ENCODE measurements at regions not wholly inside any gene's neighbourhood (a gene's known extent, or its start where the extent isn't known, plus 50 kb on each side); places are given as distances from the start of the nearest gene placed in this dataset.

DNA sequence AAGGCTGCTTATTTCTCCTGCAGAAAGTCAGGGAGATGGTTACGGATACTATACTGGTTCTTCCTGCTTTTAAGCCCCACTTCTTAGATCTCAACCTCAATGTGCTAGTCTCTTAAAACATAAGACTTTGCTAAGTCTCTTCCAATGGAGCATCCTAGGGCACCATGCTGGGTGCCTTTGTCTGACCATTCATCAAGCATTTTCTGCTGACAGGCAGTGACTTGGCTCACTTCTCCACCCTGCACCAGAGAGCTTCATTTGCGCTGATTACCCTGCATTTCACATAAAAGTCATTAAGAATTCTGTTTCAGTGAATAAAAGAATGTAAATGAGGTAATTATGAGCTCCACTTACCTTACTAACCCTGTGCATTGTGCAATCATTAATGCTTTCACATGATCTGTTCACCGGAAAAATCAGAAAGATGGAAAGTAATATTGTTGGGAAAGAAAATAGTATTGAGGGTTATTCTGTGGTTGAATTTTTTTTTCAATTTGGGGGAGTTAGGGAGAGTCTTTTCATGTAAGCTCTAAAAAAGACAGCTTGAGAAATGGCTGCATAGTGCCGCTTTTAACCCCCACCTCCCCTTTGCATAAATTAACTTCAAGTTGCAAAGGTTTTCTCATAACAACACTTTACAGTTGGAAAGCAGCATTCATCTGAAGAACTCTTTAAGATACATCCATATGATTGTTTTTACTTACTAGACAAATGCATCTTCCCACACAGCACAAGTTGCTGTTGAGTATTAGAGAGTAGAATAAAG, 677.3 kb upstream of the KIRREL3 start:
- DNase-seq (ENCODE audit: low spot score): no peak
- intact Hi-C loops (cut with DNase I): no loop called here

DNA sequence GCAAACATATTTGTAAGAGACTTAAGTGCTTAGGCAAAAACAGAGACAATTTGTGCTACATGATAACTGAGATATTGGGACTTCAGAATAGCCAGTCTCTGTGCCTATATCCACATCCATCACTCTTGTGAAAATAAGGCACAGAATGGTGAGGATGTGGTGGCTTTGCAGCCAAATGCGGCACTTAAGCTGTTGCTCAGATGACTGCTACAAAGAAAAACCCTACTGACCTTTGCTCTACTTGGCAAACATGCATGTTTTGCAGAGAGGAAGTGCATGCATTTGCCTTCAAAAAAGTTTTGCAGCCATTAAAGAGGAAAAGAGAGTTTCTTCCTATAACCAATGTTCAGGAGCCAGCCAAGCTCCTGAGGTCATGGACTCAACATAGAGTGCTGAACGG, 675.0 kb upstream of the KIRREL3 start:
- no peak for DNase-seq (ENCODE audit: low spot score)
- intact Hi-C loops (cut with DNase I): no loop called here

DNA sequence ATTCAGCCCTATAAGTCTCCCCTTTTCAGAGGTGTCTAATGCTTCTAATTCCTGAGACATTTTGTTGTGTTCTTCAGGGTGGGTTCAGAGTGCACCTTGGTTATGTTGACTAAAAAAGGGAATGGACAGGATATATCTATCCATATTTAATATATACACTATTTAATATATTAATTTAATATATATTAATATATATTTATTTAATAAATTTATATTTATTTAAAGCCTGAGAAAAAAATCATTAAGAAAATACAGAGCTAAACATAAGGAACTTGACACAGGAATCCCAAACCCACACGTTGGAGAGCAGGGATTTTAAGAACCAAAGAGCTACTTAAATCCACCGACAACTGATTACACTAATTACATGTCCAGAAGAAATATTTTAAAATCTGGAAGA, 674.2 kb upstream of the KIRREL3 start:
- intact Hi-C loops (cut with DNase I): no loop called here
- DNase-seq (ENCODE audit: low spot score): no peak

DNA sequence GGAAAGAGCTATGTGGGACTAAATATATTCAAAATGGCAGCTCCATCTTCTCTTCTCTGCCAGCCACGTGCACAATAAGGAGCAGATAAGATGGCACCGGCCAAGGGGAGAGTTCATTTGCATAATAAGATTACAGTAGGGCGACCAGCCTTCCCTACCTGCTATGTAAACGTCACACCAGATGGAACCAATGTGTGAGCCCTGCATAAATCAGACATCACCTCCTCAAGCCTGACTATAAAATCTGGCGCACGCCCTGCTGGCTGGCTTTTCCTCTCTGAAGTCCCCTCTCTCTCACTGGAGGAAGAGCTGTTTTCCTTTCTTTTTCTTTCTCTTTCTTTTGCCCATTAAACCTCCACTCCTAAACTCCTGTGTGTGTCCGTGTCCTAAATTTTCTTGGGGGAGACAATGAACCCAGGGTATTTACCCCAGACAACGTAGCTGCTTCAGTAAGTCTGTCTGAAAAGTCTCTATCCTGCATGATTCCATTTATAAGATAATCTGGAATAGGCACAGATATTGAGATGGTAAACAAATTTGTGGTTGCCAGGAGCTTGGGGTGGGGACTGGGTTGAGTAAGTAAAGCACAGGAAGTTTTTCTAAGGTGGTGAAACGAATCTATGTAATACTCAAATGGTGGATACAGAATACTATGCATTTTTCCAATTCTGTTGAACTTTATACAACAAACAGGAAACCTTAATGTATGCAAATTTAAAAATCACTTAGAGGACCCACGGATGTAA, 670.0 kb upstream of the KIRREL3 start:
- DNase-seq (ENCODE audit: low spot score): no peak
- intact Hi-C loops (cut with DNase I): no loop called here

DNA sequence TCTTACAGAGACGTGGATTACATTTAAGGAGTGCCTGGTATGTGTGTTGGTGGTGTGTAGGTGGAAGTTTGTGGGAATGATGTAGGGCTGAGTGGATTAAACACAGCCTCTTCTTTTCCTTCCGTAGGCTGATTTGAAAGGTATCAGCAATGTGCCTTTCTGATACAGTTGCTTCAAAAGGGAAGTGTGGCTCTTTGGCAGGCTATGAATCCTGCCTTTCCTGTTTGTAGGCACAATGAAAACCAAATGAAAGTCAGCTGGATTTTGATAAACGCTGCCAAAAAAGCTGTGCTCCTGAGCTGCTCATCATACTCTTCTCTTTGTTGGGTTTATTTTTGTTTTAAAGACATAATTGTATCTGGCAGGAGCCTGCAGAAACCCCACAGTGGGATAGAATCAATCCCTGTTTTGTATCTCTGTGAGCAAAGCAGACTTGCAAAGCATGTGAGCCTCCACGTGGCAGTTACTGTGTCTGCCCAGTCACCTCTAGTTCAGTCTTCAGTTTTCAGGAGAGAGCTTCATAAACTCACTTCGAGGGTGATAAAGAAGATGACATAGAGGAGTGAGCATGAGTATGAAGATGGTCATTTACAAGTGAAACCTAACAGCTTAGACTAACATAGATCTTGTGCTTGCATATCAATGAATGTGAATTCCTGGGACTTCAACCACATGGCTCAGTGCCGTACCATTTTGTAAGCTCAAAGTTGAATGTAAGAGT, 655.7 kb upstream of the KIRREL3 start:
- no peak for DNase-seq (ENCODE audit: low spot score)
- intact Hi-C loops (cut with DNase I): no loop called here

DNA sequence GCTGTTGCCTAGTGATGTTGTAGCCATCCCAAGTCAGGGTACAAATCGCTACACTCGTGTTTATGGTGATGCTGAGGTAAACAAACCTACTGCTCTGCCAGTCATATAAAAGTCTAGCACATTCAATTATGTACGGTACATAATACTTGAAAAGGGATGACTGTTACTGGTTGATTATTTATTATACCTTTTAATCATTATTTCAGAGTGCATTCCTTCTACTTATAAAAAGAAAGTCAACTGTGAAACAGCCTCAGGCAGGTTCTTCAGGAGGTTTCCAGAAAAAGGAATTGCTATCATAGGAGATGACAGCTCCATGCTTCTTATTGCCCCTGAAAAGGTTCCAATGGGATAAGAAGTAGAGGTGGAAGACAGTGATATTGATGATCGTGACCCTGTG, 652.5 kb upstream of the KIRREL3 start:
- intact Hi-C loops (cut with DNase I): no loop called here
- DNase-seq (ENCODE audit: low spot score): no peak

DNA sequence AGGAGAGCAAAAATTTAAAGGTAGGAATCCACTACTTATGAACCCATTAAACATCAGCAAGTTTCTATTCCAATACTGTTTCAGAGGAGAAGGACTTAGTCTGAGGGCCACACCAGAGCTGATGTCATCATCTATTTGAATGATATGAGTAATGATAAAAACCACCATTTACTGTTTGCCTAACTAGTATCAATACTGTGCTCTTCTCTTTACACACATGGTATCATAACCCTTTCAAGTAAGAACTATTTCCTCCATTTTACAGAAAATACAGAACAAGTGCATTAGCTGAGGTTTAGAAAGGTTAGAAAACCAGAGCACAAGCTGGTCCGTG, 651.3 kb upstream of the KIRREL3 start:
- no peak for DNase-seq (ENCODE audit: low spot score)
- intact Hi-C loops (cut with DNase I): no loop called here

DNA sequence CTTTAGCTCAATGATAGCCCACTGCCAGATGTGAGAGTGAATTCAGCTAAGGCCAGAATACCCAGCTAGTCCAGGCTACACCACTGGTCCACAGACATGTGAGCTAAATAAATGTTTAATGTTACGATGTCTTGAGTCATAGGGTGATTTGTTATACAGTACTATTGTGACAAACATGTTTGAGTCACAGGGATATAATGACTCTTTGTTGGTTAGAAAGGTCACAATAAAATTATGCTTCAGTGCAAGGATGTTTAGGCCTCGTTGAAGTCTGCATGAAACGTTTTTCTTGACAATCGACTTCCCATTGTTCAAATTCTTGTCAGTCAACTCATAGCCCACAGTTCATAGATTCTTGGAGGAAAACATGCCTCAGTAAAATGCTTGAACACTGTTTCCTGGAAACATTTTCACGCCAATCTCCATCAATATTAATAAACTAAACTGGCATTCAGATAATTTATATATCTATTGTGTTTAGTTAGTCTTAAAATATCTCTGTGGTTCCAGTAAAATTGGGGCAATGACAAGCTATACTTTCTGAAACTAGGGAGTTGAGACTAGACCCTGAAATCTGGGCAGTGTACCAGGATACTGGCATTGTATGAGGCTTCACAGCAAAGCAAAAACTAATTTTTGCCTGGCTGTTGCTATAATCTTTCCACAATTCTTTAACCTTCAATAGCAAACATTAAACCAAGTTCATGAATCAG, 650.8 kb upstream of the KIRREL3 start:
- no peak for DNase-seq (ENCODE audit: low spot score)
- intact Hi-C loops (cut with DNase I): no loop called here

DNA sequence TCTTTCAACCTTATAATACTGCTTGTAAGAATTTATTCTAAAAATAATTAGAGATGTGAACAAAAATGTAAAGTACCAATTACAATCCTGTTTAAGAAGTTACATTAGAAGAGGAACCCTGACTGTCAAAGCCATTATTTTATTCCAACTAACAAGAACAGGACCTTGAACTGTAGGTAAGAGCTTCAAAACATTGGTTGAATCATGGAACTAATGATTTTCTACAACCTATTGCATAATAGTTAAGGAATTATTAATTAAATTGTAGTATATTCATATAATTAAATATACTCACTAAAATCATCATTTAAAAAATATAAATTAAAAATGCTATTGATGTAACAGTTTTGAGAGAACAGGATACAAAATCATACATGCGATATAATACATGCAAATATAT, 649.4 kb upstream of the KIRREL3 start:
- intact Hi-C loops (cut with DNase I): no loop called here
- DNase-seq (ENCODE audit: low spot score): no peak

DNA sequence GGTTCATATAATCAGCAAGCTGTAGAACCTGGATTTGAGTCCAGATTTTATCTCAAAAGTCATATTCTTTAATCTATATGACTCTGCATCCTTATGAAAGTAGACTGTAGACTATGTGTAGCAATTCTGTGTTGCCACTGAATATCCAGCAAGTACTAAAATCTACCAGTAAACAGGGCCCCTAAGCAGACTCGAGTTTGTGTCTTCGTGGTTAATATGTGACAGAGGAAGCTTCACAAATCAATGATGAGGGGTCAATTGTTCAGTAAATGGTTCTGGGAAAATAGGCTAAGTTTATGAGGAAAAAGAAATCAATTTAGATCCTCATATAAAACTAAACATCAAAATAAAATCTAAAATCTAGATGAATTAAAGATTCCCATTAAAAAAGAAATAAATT, 648.5 kb upstream of the KIRREL3 start:
- intact Hi-C loops (cut with DNase I): no loop called here
- DNase-seq (ENCODE audit: low spot score): no peak

DNA sequence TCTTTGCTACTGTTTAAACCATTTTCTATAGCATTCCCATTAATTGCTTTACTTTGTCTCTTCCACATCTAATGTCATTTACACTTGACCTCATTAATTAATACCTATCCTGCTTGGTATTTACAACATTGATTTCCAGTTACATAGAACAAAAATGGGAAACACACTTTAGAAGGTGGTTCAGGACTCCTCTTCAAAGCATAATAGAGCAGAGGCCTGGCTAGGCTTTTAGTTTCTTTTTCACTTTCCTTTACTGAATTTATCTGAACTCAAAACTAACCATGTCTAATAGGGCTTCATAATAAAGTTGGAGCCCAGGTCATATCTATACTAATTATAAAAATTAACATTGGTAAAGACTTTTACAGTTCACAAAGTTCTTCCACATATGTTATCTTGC, 648.0 kb upstream of the KIRREL3 start:
- intact Hi-C loops (cut with DNase I): no loop called here

DNA sequence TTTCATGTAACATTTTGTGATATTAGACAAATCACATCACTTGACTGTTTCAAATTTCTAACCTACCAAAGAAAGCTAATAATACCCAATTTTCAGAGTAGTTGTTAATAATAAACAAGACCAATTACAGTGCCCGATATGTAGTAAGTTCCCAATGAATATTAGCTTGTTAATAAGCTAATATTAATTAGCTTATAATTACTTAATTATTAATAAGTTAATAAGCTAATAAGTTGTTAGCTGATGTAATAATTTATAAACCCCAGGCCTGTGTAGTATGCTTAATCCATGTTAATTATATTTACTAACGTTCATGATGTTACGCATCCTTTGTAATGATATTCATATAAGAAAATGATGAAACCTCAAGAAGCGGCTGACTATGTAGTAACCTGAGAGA, 643.8 kb upstream of the KIRREL3 start:
- intact Hi-C loops (cut with DNase I): no loop called here
- no peak for DNase-seq (ENCODE audit: low spot score)

More for the DNA sequence above, 648.0 kb upstream of the KIRREL3 start:
- no peak for DNase-seq (ENCODE audit: low spot score)

DNA sequence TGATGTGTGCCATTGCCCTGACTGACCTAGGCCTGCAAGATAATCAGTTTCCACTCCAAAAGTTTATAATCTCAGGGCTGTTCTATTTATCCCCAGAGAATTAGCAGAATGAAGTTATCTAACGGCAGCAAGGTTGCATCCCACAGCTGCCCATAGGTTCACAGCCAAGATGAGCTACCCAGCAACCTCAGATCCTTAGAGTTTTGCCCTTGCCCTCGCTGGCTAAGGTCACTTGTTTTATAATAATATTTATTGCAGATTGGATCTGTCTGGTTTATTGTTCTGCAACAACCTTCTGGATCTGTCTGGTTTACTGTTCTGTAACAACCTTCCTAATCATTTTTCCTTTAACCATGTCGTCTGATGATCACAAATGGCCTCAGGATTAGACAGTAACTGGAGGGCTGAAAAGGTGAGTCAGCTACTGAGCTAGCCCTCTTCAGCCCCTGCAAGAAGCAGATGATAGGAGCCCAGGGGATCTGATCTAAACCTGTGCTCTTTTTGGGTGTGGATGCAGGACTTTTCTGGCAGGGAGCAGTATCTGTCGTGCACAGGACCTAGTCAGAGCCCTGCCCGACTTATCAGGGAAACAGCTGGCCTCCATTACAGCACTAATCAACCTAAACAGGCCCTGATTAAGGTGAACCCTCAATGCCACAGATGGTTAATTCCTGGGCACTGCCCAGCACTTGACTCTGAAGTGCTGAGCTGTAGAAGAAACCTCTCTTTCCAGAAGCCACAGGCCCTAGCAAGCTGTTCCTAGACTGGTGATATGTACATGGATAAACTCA, 642.9 kb upstream of the KIRREL3 start:
- DNase-seq (ENCODE audit: low spot score): no peak
- intact Hi-C loops (cut with DNase I): no loop called here

DNA sequence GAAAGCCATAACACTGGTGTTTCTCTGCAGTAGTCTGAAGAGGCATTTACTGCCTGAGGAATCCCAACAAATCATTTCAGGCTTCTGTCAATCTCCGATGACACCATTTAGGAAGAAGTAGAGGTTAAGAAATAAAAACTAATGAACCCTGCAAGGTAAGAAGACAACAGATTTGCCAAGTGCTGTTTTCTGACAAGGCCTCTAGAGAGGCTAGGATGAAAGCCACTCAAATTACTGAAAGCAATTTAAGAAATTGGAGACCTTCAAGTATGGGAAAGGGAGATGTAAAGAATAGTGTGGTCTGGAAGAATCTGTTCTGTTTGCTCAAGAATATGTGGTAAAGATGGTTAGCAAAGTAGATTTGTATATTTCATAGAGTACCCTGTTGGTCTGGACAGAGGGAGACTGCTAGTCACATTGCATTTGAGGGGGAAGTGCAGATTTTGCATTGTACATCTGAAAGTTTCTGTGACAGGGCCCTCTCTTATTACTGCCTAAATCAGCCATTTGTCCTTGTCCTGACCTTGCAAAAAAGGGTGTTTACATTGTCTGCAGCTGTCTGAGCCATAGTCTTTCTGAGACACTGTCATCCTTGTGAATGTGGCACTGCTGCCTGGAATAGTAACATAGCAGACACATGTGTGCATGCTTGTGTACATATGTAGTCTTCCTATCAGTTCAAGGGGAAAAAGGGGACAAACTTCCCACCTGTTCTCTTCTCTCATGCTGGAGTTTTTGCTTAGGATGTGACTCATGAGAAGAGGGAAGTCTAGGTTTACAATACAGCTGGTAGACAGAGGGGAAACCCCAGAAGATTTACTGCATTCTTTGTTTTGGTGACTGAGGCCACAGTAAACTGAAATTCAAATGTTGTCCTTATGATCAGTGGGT, 640.2 kb upstream of the KIRREL3 start:
- intact Hi-C loops (cut with DNase I): no loop called here

DNA sequence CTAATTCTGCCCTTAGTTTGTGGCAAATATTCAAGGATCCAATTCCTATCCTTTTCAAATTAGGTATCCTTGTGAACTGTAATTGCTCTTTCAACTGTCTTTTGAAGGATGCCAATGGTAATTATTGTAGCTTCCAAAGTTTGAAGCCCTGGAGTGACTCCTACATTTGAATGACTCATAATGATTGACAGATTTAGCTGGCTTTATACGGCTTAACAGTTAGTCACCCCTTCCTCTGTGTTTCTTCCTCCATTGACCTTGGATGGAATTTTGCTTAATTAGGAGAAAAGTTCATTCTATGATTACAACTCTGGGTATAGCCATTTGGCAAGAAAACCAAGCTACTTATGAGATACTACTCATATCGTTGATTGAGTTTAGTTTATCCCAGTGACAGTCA, 639.3 kb upstream of the KIRREL3 start:
- DNase-seq (ENCODE audit: low spot score): no peak
- intact Hi-C loops (cut with DNase I): no loop called here

More for the DNA sequence above, 640.2 kb upstream of the KIRREL3 start:
- DNase-seq (ENCODE audit: low spot score): no peak

DNA sequence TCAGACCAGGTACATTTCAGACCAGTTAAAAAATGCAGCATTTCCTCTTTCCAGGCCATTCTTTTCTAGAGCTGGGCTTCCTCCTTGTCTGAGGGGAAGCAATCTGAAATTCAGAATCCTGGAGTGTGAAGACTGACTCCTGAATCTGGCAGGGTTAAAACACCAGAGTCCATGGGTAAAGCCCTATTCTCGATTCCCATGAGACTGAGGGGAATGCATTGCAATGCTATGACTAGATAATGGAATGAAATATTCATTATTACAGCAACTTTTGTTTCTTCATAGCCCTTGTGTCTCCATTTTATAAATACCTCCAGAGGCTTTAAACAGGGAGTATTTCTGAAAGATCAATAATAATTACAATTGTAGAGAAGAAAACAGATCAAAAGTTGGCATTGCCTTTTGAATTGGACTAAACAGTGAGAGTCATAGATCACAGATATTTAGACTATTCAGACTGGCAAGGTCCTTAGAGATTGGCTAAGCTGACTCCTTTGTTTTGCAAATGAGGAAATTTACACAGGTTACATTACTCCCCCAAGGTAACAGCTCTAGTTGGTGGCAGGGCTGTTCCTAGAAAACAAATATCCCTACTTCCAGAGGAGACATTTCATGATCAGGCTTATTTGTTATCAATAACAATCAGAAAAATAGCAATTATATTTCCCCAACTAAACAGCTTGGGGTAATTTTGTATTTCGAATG, 632.6 kb upstream of the KIRREL3 start:
- no peak for DNase-seq (ENCODE audit: low spot score)
- intact Hi-C loops (cut with DNase I): no loop called here

DNA sequence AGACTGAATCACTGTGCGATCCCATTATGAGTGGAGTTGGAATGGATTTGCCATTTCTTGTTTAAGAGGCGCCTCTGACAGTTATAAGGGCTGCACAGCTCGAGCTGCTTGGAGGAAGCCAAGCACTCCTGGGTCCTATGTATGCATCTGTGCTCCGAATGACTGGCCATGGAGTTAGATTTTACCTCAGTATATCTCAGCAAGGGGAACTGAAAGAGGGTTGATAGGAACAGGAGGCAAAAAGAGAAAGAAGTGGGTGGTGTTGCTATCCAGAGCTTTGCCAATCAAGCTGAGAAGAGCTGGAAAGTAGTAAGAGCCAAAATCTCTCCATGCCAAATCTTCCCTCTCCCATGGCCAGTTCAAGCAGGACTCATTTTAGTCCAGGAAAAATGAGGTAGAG, 632.0 kb upstream of the KIRREL3 start:
- intact Hi-C loops (cut with DNase I): no loop called here
- DNase-seq (ENCODE audit: low spot score): no peak

DNA sequence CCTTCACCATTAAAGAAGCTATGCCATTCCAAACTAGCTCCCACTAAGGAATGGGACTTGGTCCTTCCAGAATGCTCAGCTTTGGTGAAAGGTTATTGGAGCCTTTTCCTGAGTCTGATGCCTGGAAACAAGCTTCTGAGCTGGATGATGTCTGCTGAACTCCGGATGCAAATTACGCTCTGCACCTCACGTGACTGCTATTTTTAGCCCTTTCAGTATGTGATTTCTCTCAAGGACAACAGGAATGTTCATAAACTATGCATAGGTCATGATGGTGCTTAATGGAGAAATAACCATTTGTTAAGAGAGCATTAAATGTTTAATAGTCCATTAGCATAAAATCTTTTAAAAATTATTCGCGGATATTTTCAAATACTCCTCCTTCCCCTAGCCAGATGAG, 631.4 kb upstream of the KIRREL3 start:
- DNase-seq (ENCODE audit: low spot score): no peak
- intact Hi-C loops (cut with DNase I): no loop called here
